ENCODE measurements at regions not wholly inside any gene's neighbourhood (a gene's known extent, or its start where the extent isn't known, plus 50 kb on each side); places are given as distances from the start of the nearest gene placed in this dataset.

DNA sequence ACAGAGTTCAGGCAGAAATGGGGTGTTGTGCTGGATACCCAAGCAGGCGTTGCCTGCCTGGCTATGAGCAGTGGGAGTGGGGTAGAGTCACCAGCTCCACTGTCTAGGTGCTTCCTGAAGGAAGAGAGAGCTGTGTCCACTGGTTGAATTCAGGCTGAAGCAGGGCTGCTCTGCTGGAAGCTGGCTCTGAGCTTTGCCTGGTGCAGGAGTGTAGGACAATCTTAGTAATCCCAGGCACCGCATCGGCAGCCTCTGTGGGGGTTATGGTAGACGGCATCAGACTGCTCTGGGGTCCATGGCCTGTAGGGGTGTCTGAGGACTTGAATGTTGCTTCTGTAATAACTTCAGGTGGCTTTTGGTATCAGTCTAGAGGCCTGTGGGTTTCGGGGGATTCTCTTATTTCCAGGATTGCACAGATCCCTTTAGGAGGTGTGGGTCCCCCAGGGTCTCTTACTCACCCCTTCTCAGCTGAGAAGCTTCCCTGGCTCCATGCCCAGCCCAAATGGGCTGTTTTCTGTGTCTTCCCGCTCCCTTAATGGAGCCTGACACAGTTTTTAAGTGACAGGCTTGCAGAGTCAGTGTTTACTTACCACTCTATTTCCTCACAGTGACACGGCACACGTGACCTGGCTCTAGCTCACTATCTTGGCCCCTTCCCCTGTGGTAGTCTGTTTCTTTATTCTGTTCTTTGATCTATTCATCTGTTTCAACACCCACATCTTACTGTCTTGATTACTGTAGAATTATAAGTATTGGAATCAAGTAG, 644.3 kb downstream of the CBLN2 start:
- Histone ChIP-seq H3K4me2 (no peak overlapping the region), H3K27ac (no peak overlapping the region), H3K9me3 (no peaks in the 10 kb centered on the region), H3K4me3 (no peak overlapping the region), H3K4me1 (no peaks in the 10 kb centered on the region)
- FAIRE-seq, result no peak
- POLR2A ChIA-PET, result no interaction called here
- CTCF ChIA-PET, result no interaction called here
- no peak for ATAC-seq
- 17% methylated on average over 6 of the region's 8 CpGs for WGBS (ENCODE audit: missing lambda C conversion rate)
- no peak for DNase-seq (ENCODE audit: low read depth in 1 of 2, low spot score in 1 of 2)
- no peak for TF ChIP-seq RARB (CRISPR knock-in tag; IDR thresholded peaks at IDR 0.05)
- TF ChIP-seq RCOR1 (IDR thresholded peaks at IDR 0.05; ENCODE audit: low read depth, low read length), result no peak
- no peak for TF ChIP-seq ZSCAN20 (CRISPR knock-in tag; IDR thresholded peaks at IDR 0.05)
- no peak for TF ChIP-seq KDM5A (IDR thresholded peaks at IDR 0.05)
- no peak for TF ChIP-seq ZFP36 (IDR thresholded peaks at IDR 0.05; ENCODE audit: borderline replicate concordance, partially characterized antibody)
- no peak for TF ChIP-seq ZNF302 (CRISPR knock-in tag; IDR thresholded peaks at IDR 0.05)
- TF ChIP-seq CHD2 (IDR thresholded peaks at IDR 0.05; ENCODE audit: low read length, partially characterized antibody), result no peak
- no peak for TF ChIP-seq CHD4 (IDR thresholded peaks at IDR 0.05; ENCODE audit: borderline replicate concordance)
- no peak for TF ChIP-seq JUNB (IDR thresholded peaks at IDR 0.05)
- TF ChIP-seq CBX8 (IDR thresholded peaks at IDR 0.05), result no peak
- TF ChIP-seq, protein P1, sequence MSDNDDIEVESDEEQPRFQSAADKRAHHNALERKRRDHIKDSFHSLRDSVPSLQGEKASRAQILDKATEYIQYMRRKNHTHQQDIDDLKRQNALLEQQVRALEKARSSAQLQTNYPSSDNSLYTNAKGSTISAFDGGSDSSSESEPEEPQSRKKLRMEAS (IDR thresholded peaks at IDR 0.05), result no peak
- TF ChIP-seq, protein P2, sequence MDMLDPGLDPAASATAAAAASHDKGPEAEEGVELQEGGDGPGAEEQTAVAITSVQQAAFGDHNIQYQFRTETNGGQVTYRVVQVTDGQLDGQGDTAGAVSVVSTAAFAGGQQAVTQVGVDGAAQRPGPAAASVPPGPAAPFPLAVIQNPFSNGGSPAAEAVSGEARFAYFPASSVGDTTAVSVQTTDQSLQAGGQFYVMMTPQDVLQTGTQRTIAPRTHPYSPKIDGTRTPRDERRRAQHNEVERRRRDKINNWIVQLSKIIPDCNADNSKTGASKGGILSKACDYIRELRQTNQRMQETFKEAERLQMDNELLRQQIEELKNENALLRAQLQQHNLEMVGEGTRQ (IDR thresholded peaks at IDR 0.05), result no peak
- TF ChIP-seq, protein P3, sequence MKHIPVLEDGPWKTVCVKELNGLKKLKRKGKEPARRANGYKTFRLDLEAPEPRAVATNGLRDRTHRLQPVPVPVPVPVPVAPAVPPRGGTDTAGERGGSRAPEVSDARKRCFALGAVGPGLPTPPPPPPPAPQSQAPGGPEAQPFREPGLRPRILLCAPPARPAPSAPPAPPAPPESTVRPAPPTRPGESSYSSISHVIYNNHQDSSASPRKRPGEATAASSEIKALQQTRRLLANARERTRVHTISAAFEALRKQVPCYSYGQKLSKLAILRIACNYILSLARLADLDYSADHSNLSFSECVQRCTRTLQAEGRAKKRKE (CRISPR knock-in tag; IDR thresholded peaks at IDR 0.05; ENCODE audit: low read depth), result no peak
- no peak for TF ChIP-seq SMC3 (IDR thresholded peaks at IDR 0.05)
- no peak for TF ChIP-seq EHMT2 (IDR thresholded peaks at IDR 0.05; ENCODE audit: low read depth)

DNA sequence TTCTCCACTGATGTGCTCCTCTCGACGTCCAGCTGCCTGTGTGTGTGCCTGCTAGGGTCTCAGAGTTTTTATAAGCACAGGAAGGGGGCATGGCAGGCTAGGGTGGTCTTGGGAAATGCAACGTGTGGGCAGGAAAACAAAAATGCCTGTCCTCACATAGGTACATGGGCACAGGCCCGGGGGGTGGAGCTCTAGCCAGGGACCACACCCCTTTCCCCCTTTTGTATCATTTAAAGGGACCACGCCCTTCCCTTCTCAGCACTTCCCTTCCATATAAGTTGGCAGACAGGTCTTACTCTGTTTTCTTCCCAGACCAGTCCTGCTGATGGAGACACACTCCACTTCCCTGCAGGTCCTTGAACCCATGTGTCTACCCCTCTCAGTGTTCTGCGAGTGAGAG, 645.0 kb downstream of the CBLN2 start:
- TF ChIP-seq ZSCAN20 (CRISPR knock-in tag; IDR thresholded peaks at IDR 0.05), result no peak
- TF ChIP-seq MYC (IDR thresholded peaks at IDR 0.05; ENCODE audit: borderline replicate concordance, low read length), result no peak
- no peak for TF ChIP-seq NPAS2 (CRISPR knock-in tag; IDR thresholded peaks at IDR 0.05; ENCODE audit: borderline replicate concordance)
- TF ChIP-seq BHLHE40 (IDR thresholded peaks at IDR 0.05; ENCODE audit: low read depth, low read length), result no peak
- TF ChIP-seq, protein P4, sequence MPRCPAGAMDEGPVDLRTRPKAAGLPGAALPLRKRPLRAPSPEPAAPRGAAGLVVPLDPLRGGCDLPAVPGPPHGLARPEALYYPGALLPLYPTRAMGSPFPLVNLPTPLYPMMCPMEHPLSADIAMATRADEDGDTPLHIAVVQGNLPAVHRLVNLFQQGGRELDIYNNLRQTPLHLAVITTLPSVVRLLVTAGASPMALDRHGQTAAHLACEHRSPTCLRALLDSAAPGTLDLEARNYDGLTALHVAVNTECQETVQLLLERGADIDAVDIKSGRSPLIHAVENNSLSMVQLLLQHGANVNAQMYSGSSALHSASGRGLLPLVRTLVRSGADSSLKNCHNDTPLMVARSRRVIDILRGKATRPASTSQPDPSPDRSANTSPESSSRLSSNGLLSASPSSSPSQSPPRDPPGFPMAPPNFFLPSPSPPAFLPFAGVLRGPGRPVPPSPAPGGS (IDR thresholded peaks at IDR 0.05), result no peak
- Histone ChIP-seq H3K4me2 (no peak overlapping the region), H3K27ac (no peak overlapping the region), H3K4me3 (no peak overlapping the region), H3K4me1 (no peaks in the 10 kb centered on the region), H3K9me3 (no peaks in the 10 kb centered on the region)
- FAIRE-seq (no peak), ATAC-seq (no peak), DNase-seq (ENCODE audit: low read depth in 1 of 2, low spot score in 1 of 2) (no peak)
- WGBS (ENCODE audit: missing lambda C conversion rate), result 14% methylated on average over 3 of the region's 6 CpGs
- CTCF ChIA-PET, result no interaction called here
- POLR2A ChIA-PET, result no interaction called here

DNA sequence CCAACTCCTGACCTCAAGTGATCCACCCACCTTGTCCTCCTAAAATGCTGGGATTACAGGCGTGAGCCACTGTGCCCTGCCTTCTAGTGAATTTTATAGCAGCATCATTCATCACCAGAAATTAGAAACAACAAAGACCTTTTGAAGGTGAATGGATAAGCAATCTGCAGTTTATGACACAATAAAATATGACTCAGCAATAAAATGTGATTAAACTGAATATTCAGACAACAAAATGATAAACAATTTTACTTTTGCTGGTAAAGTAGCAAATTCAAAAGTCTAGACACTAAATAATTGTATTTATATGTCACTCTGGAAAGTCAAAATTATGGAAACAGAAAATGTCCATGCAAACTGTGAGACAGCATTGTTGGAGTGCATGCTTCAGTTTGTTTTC, 656.6 kb downstream of the CBLN2 start:
- no peaks in the 10 kb centered on the region for H3K4me1 ChIP-seq
- no peaks in the 10 kb centered on the region for H3K9me3 ChIP-seq
- no peak overlapping the region for H3K27ac ChIP-seq
- no peak for ATAC-seq
- ChIA-PET CTCF (no interaction called here), POLR2A (no interaction called here)
- no peak for FAIRE-seq
- no peak overlapping the region for H3K4me3 ChIP-seq
- TF ChIP-seq MAFK (IDR thresholded peaks at IDR 0.05; ENCODE audit: partially characterized antibody), result peak; percentile 81
- TF ChIP-seq TFCP2L1 (CRISPR knock-in tag; IDR thresholded peaks at IDR 0.05), result no peak
- peak; percentile 66 for TF ChIP-seq NFE2L2 (conservative IDR thresholded peaks at IDR 0.05; ENCODE audit: low read length)
- no peak for DNase-seq (ENCODE audit: low read depth in 1 of 2, low spot score in 1 of 2)
- no peak overlapping the region for H3K4me2 ChIP-seq
- 29% methylated on average over 1 of the region's 1 CpG for WGBS (ENCODE audit: missing lambda C conversion rate)
